Nephron (organoid): ENCODE measurements at regions not wholly inside any gene's neighbourhood (a gene's known extent, or its start where the extent isn't known, plus 50 kb on each side); places are given as distances from the start of the nearest gene placed in this dataset.

ENCODE experiments used
- H3K27ac Mint-ChIP-seq, 3 experiments: 2 replicates each; pipeline ENCODE4 v1.8.0; 2020; ENCODE audit warnings: mixed read lengths in 3 of 3, mild to moderate bottlenecking in 2 of 3, moderate library complexity in 1 of 3
- H3K27me3 Mint-ChIP-seq: 2 replicates; pipeline ENCODE4 v1.8.0; 2021; ENCODE audit warnings: low read depth, mild to moderate bottlenecking, moderate library complexity, mixed read lengths
- H3K36me3 Mint-ChIP-seq: 2 replicates; pipeline ENCODE4 v1.8.0; 2020; ENCODE audit warnings: low read depth, mixed read lengths
- H3K4me1 Mint-ChIP-seq: 2 replicates; pipeline ENCODE4 v1.8.0; 2020; ENCODE audit warnings: mixed read lengths
- H3K4me3 Mint-ChIP-seq, 3 experiments: 2 replicates each; pipeline ENCODE4 v1.8.0; 2020; ENCODE audit warnings: mild to moderate bottlenecking in 3 of 3, mixed read lengths in 3 of 3, moderate library complexity in 2 of 3
- H3K9me3 Mint-ChIP-seq: 2 replicates; pipeline ENCODE4 v1.8.0; 2020; ENCODE audit warnings: mixed read lengths
- TF ChIP-seq, protein P1 (sequence below), 3 experiments: fragments of 200-600 bp; sonication (generic); IDR thresholded peaks; one replicate each; pipeline ENCODE4 v1.5.0; 2021; ENCODE audit warnings: antibody characterized with exemption in 3 of 3; ENCODE audit not compliant: unreplicated experiment in 3 of 3

- Mint-ChIP-seq H3K27ac (no peak overlapping the region), H3K36me3 (no peaks in the 10 kb centered on the region), H3K27me3 (peaks cover 9% of the 10 kb centered on the region), H3K4me3 (no peak overlapping the region), H3K9me3 (peaks cover 4% of the 10 kb centered on the region), H3K4me1 (no peaks in the 10 kb centered on the region)
- TF ChIP-seq, protein P1, sequence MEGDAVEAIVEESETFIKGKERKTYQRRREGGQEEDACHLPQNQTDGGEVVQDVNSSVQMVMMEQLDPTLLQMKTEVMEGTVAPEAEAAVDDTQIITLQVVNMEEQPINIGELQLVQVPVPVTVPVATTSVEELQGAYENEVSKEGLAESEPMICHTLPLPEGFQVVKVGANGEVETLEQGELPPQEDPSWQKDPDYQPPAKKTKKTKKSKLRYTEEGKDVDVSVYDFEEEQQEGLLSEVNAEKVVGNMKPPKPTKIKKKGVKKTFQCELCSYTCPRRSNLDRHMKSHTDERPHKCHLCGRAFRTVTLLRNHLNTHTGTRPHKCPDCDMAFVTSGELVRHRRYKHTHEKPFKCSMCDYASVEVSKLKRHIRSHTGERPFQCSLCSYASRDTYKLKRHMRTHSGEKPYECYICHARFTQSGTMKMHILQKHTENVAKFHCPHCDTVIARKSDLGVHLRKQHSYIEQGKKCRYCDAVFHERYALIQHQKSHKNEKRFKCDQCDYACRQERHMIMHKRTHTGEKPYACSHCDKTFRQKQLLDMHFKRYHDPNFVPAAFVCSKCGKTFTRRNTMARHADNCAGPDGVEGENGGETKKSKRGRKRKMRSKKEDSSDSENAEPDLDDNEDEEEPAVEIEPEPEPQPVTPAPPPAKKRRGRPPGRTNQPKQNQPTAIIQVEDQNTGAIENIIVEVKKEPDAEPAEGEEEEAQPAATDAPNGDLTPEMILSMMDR (IDR thresholded peaks at IDR 0.05; ENCODE audit: unreplicated experiment in 3 of 3): no peak
Measured at GRCh38 chr5:61881821-61882487, 424.1 kb upstream of the KIF2A start.

- no peaks in the 10 kb centered on the region for H3K4me1 Mint-ChIP-seq
- peaks cover 9% of the 10 kb centered on the region for H3K27me3 Mint-ChIP-seq
- TF ChIP-seq, protein P1 (IDR thresholded peaks at IDR 0.05; ENCODE audit: unreplicated experiment in 3 of 3): no peak
- no peak overlapping the region for H3K4me3 Mint-ChIP-seq
- no peaks in the 10 kb centered on the region for H3K36me3 Mint-ChIP-seq
- no peak overlapping the region for H3K27ac Mint-ChIP-seq
- peaks cover 8% of the 10 kb centered on the region for H3K9me3 Mint-ChIP-seq
Measured at GRCh38 chr5:61882901-61883500, 423.0 kb upstream of the KIF2A start.

- no peaks in the 10 kb centered on the region for H3K36me3 Mint-ChIP-seq
- H3K27ac Mint-ChIP-seq: no peak overlapping the region
- peaks cover 9% of the 10 kb centered on the region for H3K27me3 Mint-ChIP-seq
- H3K9me3 Mint-ChIP-seq: peaks cover 19% of the 10 kb centered on the region
- H3K4me1 Mint-ChIP-seq: no peaks in the 10 kb centered on the region
- H3K4me3 Mint-ChIP-seq: no peak overlapping the region
- TF ChIP-seq, protein P1 (IDR thresholded peaks at IDR 0.05; ENCODE audit: unreplicated experiment in 3 of 3): no peak
Measured at GRCh38 chr5:61884252-61884855, 421.7 kb upstream of the KIF2A start.

DNA sequence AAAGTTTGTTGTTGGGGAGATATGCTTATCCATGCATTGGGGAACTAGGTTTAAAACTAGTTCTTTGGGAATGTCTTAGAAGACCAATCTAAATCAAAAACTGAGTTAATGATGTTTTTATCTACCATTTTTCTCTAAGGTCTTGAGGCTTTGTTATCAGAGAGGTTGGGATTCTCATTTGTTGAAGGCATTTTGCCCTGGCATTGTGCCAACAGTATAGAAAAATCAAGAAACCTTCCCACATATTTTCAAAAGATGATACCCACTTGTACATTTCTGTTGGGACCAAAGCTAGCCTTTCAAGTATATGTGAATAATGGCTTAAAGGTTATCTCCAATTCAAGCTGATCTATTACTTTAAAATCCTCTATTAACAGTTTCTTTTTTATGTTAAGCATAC lies 419.8 kb upstream of the KIF2A start:
- H3K4me3 Mint-ChIP-seq: no peak overlapping the region
- peaks cover 20% of the 10 kb centered on the region for H3K9me3 Mint-ChIP-seq
- TF ChIP-seq, protein P1 (IDR thresholded peaks at IDR 0.05; ENCODE audit: unreplicated experiment in 3 of 3): no peak
- no peak overlapping the region for H3K27ac Mint-ChIP-seq
- H3K36me3 Mint-ChIP-seq: no peaks in the 10 kb centered on the region
- H3K4me1 Mint-ChIP-seq: no peaks in the 10 kb centered on the region
- peaks cover 9% of the 10 kb centered on the region for H3K27me3 Mint-ChIP-seq

GRCh38 chr5:61887271-61887670 lies 418.7 kb upstream of the KIF2A start:
- peaks cover 24% of the 10 kb centered on the region for H3K9me3 Mint-ChIP-seq
- H3K4me3 Mint-ChIP-seq: no peak overlapping the region
- no peak overlapping the region for H3K27ac Mint-ChIP-seq
- H3K4me1 Mint-ChIP-seq: no peaks in the 10 kb centered on the region
- TF ChIP-seq, protein P1 (IDR thresholded peaks at IDR 0.05; ENCODE audit: unreplicated experiment in 3 of 3): no peak
- H3K27me3 Mint-ChIP-seq: peaks cover 9% of the 10 kb centered on the region
- H3K36me3 Mint-ChIP-seq: no peaks in the 10 kb centered on the region
